Stomach smooth muscle (tissue), 2 donors: ENCODE measurements at regions not wholly inside any gene's neighbourhood (a gene's known extent, or its start where the extent isn't known, plus 50 kb on each side); places are given as distances from the start of the nearest gene placed in this dataset.

Experiments used
- H3K27ac ChIP-seq: one replicate; pipeline ENCODE4 v1.7.0; 2013; ENCODE audit warnings: mild to moderate bottlenecking, low read length, inconsistent platforms
- H3K27me3 ChIP-seq, 2 donors: one replicate each; pipeline ENCODE4 v1.7.0; 2013; ENCODE audit warnings: low read length in 2 of 2; ENCODE audit not compliant: insufficient read depth in 2 of 2, control insufficient read depth in 1 of 2
- H3K36me3 ChIP-seq, 2 donors: one replicate each; pipeline ENCODE4 v1.7.0; 2013; ENCODE audit warnings: low read length in 2 of 2; ENCODE audit not compliant: control insufficient read depth in 2 of 2, insufficient read depth in 2 of 2
- H3K4me1 ChIP-seq: one replicate; pipeline ENCODE4 v1.7.0; 2013; ENCODE audit warnings: low read length; ENCODE audit not compliant: control insufficient read depth, insufficient read depth
- H3K4me3 ChIP-seq, 2 donors: one replicate each; pipeline ENCODE4 v1.7.0; 2013; ENCODE audit warnings: low read length in 2 of 2
- H3K9ac ChIP-seq, 2 donors: one replicate each; pipeline ENCODE4 v1.7.0; 2013; ENCODE audit warnings: low read length in 2 of 2, mild to moderate bottlenecking in 1 of 2
- H3K9me3 ChIP-seq, 2 donors: one replicate each; pipeline ENCODE4 v1.7.0; 2013; ENCODE audit warnings: low read length in 2 of 2; ENCODE audit not compliant: control insufficient read depth in 2 of 2
- donor health status: healthy.
- donor health status: Pancreatic carcinoma.

DNA sequence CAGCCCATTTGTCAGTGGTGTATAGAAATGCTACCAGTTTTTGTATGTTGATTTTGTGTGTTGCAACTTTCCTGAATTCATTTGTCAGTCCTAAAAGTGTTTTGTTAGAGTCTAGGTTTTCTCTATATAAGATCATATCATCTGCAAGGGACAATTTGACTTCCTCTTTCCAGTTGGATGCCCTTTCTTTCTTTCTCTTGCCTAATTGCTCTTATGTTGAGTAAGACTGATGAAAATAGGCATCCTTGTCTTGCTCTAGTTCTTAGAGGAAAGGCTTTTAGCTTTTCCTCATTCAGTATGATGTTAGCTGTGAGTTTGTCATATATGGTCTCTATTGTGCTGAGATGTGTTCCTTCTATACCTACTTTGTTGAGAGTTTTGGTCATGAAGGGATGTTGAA, 161.7 kb upstream of the TPK1 start:
- H3K9ac ChIP-seq: no peak overlapping the region
- no peak overlapping the region for H3K27ac ChIP-seq
- no peaks in the 10 kb centered on the region for H3K27me3 ChIP-seq
- no peaks in the 10 kb centered on the region for H3K4me1 ChIP-seq
- H3K36me3 ChIP-seq: no peaks in the 10 kb centered on the region
- no peak overlapping the region for H3K4me3 ChIP-seq
- H3K9me3 ChIP-seq: peaks cover 0 to 14% of the 10 kb centered on the region in 2 donors

DNA sequence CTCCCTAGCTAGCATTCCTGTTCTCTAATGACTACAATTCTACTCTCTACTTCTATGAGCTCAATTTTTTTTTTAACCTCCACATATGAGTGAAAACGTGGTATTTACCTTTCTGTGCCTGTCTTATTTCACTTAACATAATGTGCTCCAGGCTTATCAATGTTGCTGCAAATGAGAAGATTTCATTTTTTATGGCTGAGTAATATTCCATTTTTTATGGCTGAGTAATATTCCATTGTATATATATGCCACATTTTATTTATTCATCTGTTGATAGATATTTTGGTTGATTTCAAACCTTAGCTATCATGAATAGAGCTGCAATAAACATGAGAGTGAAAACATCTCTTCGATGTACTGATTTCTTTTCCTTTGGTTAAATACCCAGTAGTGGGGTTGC, 159.6 kb upstream of the TPK1 start:
- no peaks in the 10 kb centered on the region for H3K27me3 ChIP-seq
- no peak overlapping the region for H3K27ac ChIP-seq
- no peaks in the 10 kb centered on the region for H3K4me1 ChIP-seq
- no peak overlapping the region for H3K4me3 ChIP-seq
- H3K9ac ChIP-seq: no peak overlapping the region
- no peaks in the 10 kb centered on the region for H3K36me3 ChIP-seq
- H3K9me3 ChIP-seq: peaks cover 0 to 14% of the 10 kb centered on the region in 2 donors

DNA sequence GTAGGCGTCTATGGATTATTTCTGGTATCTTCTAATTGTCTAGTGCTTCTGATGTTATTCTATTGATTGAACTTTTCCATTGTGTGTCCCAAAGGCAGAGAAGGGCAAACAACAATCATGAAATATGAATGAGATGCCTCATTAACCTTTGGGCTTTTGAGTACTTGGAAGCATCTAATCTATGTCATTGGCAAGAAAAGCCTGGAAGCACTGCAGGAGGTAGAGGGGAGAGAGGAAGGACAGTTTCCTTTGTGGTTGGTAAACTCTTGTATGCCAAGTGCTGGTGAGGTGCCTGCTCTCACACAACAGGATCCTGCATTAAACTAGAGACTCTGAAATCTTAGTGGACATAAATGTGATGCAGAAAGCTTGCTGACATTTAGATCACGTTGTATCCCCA, 155.2 kb upstream of the TPK1 start:
- H3K9ac ChIP-seq: no peak overlapping the region
- H3K27ac ChIP-seq: no peak overlapping the region
- no peak overlapping the region for H3K4me3 ChIP-seq
- H3K36me3 ChIP-seq: no peaks in the 10 kb centered on the region
- H3K27me3 ChIP-seq: no peaks in the 10 kb centered on the region
- H3K4me1 ChIP-seq: no peaks in the 10 kb centered on the region
- H3K9me3 ChIP-seq: no peaks in the 10 kb centered on the region

DNA sequence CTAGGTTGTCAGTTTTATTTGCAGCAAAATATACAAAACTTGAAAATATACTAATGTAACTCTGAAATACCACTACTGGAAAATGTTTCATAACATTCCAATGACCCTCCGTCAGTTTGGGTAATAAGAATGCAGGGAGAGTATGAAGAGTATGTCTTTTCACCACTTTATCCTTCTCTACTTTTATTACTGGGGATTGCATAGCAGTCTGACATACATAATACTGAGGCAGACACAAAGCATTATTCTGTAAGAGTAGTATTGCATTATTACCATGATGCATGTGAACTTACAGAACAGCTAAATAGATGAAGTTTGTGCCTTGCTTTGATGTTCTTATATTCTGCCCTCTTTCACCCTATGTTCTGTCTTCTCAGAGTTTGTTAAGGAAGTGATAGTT, 151.8 kb upstream of the TPK1 start:
- Histone ChIP-seq H3K36me3 (no peaks in the 10 kb centered on the region), H3K27ac (no peak overlapping the region), H3K9ac (no peak overlapping the region), H3K4me3 (no peak overlapping the region), H3K9me3 (no peaks in the 10 kb centered on the region), H3K4me1 (no peaks in the 10 kb centered on the region), H3K27me3 (no peaks in the 10 kb centered on the region)

DNA sequence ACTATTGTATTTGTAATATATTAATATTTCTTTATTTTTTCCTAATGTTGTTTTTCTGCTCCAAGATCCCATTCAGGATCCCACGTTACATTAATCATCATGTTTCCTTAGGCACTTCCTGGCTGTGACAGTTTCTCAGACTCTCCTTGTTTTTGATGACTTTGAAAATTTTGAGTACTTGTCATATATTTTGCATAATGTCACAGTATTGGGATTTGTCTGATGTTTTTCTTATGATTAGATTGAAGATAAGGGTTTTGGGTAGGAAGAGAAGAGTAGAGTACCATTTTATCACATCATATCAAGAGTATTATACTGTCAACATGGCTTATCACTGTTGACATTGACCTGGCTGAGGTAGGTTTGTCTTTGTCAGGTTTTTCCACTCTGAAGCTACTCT, 146.3 kb upstream of the TPK1 start:
- H3K36me3 ChIP-seq: no peaks in the 10 kb centered on the region
- H3K9me3 ChIP-seq: no peaks in the 10 kb centered on the region

DNA sequence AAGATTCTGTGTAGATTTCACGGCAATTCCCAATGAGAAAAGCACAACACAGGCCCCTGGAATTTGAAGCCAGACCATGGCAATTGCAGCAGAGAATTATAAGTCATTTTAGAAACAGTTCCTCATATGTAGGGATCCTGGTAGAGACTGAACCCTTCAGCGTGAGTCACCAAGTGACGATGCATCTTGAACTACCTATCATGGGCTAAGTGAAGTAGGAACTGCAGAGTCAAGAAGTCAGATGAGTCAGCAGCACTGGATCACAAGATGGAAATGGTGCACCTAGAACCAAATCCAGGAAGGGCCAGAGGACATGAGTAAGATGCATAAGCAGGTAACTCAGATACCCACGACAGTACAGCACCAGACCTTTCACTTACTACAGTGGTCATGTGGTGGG, 140.0 kb upstream of the TPK1 start:
- H3K9me3 ChIP-seq: no peaks in the 10 kb centered on the region
- no peak overlapping the region for H3K4me3 ChIP-seq
- no peaks in the 10 kb centered on the region for H3K27me3 ChIP-seq
- no peak overlapping the region for H3K9ac ChIP-seq
- H3K36me3 ChIP-seq: no peaks in the 10 kb centered on the region
- H3K4me1 ChIP-seq: no peaks in the 10 kb centered on the region
- no peak overlapping the region for H3K27ac ChIP-seq

More for the DNA sequence above, 146.3 kb upstream of the TPK1 start:
- Histone ChIP-seq H3K27me3 (no peaks in the 10 kb centered on the region), H3K9ac (no peak overlapping the region), H3K4me1 (no peaks in the 10 kb centered on the region), H3K4me3 (no peak overlapping the region), H3K27ac (no peak overlapping the region)

DNA sequence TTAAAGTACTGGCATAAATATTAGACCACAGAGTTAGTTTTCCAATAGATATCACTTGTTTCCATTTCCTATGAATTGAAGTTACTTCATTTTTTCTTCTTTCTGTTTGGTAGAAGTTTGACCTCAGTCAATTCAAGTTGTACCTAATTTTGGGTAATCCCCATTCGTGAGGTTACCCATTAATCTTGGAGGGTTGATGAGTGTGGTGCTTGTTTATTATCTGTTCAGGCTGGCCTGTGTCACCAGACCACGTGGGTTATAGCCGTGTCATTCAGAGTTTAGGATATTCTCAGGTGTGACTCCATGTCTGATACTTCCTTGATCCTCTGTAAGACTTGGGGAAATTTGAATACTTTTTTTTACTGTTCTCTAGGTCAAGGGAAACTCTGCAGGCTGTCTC, 133.9 kb upstream of the TPK1 start:
- Histone ChIP-seq H3K4me3 (no peak overlapping the region), H3K9ac (no peak overlapping the region), H3K9me3 (no peaks in the 10 kb centered on the region), H3K36me3 (no peaks in the 10 kb centered on the region), H3K27me3 (no peaks in the 10 kb centered on the region), H3K27ac (no peak overlapping the region), H3K4me1 (no peaks in the 10 kb centered on the region)

DNA sequence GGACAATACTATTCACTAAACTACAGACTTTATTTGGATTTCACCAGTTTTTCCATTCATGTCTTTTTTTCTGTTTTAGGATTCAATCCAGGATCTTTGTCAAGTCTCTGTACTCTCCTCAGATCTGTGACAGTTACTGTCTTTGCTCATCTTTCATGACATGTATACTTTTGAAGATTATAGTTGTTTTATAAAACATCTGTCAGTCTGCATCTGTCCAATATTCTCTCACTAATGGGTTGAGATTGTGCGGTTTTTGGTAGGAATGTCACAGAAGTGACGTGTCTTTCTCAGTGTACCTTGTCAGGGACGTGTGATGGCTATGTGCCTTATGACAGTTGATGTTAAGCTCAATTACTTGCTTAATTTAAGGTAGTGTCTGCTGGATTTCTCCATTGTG, 124.9 kb upstream of the TPK1 start:
- H3K9ac ChIP-seq: no peak overlapping the region
- H3K27ac ChIP-seq: no peak overlapping the region
- H3K27me3 ChIP-seq: peaks cover 0 to 2% of the 10 kb centered on the region in 2 donors
- H3K4me3 ChIP-seq: no peak overlapping the region
- no peaks in the 10 kb centered on the region for H3K36me3 ChIP-seq
- no peaks in the 10 kb centered on the region for H3K4me1 ChIP-seq
- H3K9me3 ChIP-seq: no peaks in the 10 kb centered on the region

DNA sequence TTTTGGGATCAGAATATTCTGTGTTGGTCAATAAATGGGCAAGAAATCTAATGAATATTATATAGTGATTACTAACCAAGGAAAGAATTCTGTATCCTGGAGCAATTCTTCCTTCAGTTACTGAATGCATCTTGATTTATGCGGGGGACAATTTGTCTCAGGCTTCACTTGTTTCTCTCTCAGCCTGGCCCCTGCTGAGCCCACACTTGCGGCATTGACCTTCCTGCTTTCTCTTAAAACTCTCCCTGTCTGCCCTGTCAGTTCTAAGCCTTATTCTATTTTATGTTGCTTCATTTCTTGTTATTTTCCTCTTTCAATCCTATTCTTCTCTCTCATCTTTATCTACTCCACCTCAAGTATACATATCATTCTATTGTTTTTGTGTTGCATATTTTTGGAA, 122.1 kb upstream of the TPK1 start:
- Histone ChIP-seq H3K36me3 (no peaks in the 10 kb centered on the region), H3K4me1 (no peaks in the 10 kb centered on the region), H3K27me3 (peaks cover 0 to 2% of the 10 kb centered on the region in 2 donors), H3K27ac (no peak overlapping the region), H3K4me3 (no peak overlapping the region), H3K9ac (no peak overlapping the region), H3K9me3 (no peaks in the 10 kb centered on the region)

DNA sequence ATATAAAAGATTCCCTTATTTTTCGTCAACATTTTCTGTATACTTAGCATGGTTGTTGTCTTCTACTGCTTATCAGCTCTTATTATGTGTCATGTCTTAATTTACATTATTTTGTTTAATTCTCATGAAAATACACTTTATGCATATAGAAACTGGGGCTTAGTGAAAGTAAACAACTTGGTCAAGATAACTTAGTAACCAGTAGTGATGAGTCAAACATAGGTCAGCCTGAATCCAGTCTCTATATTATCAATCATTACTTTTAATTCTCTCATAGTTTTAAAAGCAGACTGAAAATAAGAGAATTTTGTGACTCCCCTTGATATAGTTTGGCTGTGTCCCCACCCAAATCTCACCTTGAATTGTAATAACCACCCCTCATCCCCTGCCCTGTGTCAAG, 119.6 kb upstream of the TPK1 start:
- Histone ChIP-seq H3K9me3 (no peaks in the 10 kb centered on the region), H3K27ac (no peak overlapping the region), H3K4me1 (no peaks in the 10 kb centered on the region), H3K9ac (no peak overlapping the region), H3K36me3 (no peaks in the 10 kb centered on the region), H3K27me3 (peaks cover 0 to 2% of the 10 kb centered on the region in 2 donors), H3K4me3 (no peak overlapping the region)

DNA sequence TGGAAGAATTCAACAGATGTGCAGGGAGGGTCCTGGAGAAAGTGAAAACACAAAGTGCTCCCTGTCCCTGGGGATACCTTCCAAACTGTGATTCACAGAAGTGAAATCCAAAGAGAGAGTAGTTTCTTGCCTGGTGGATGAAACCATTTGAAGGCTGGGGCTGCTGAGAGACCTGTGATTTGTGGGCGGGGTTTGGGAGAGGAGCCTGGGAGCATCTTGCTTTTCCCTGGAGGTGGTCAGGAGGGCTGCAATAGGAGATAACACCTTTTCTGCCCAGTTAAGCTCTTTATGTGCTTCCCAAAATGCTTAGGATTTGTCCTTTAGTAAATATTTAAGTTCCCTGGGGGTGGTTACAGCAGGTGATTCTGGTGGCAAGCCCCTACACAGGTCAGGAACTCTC, 105.3 kb upstream of the TPK1 start:
- Histone ChIP-seq H3K27me3 (no peaks in the 10 kb centered on the region), H3K36me3 (no peaks in the 10 kb centered on the region), H3K4me1 (no peaks in the 10 kb centered on the region), H3K27ac (no peak overlapping the region), H3K9ac (no peak overlapping the region), H3K9me3 (no peaks in the 10 kb centered on the region), H3K4me3 (no peak overlapping the region)

DNA sequence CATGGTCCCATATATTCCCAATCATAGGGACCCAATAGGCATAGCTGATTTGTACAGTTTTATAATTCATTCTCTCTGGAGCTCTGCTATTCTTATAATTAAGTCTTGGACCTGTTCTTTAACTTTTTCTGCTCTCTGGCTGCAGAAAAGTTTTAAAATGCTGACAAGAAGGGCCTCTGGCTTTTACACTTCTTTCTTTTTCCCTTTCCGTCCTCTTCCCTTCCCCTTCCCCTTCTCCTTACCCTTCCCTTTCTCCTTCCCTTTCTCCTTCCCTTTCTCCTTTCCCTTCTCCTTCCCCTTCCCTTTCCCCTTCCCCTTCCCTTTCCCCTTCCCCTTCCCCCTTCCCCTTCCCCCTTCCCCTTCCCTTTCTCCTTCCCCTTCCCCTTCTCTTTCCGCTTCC, 101.3 kb upstream of the TPK1 start:
- no peaks in the 10 kb centered on the region for H3K9me3 ChIP-seq
- no peak overlapping the region for H3K27ac ChIP-seq
- no peaks in the 10 kb centered on the region for H3K4me1 ChIP-seq
- H3K36me3 ChIP-seq: no peaks in the 10 kb centered on the region
- no peaks in the 10 kb centered on the region for H3K27me3 ChIP-seq
- H3K4me3 ChIP-seq: no peak overlapping the region
- no peak overlapping the region for H3K9ac ChIP-seq
